M059J (cell line): ENCODE measurements at regions not wholly inside any gene's neighbourhood (a gene's known extent, or its start where the extent isn't known, plus 50 kb on each side); places are given as distances from the start of the nearest gene placed in this dataset.

Experiments used
- DNase-seq: peaks from one replicate; pipeline ENCODE4 v3.0.0-alpha.2; 2012; ENCODE audit warnings: low read depth

GRCh38 chr2:216575465-216575864 lies 57.8 kb upstream of the IGFBP2 start:
- DNase-seq: no peak

DNA sequence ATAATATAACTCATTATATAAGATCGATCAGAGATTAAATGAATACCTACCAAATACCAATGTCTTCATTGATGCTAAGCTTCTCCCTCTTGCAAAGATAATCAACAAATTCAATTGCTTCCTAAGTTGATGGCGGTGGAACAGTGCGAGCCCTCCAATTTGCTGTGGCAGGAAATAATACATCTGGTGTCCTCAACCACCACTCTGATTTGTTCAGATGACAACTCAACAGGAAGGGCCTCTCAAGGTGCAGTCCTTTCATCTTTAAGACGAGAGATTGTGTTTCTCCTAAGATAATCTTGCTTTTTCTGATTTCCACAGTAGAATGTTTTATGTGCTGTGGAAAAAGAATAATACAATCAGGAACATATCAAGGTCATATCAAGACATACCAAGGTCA lies 56.6 kb upstream of the IGFBP2 start:
- DNase-seq: no peak

DNA sequence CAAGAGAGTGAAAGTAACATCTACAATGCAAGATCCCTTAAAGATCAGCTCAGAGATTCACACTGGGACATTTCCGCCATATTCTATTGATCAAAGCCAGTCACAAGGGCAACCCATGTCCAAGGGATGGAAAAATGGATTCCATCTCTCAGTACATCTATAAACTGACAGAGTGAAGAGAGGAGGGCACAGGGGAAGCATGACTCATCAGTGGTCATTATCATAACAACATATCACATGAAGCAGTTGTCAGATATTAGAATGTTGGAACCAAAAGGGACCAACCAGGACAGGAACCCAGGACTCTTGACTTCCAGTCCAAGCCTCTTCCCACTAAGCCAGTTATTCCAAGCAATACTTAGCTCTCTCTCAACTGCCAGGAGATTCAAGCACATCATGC lies 54.9 kb upstream of the IGFBP2 start:
- DNase-seq: peak; percentile 59

DNA sequence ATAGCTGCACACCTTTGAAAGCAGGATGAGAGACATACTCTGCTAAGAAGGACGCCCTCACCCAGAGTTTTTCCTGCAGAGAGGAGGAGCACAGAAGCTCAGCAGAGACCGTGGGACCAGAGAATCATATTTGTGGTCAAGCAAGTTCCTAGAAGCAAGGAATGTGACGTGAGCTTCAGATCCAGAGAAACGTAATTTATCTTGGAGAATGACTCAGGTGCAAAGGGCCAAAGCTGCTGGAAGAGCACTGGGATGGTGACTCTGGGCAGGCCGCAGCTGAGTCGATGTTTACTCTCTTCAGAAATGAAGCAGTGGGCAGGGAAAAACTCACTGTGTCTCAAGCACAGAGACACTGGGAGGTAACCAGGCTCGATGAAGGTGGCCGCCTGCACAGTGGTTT lies 50.1 kb upstream of the IGFBP2 start:
- peak; percentile 93 for DNase-seq
